NCI-H748 (cell line): ENCODE measurements at regions not wholly inside any gene's neighbourhood (a gene's known extent, or its start where the extent isn't known, plus 50 kb on each side); places are given as distances from the start of the nearest gene placed in this dataset.
"Not testable (repeated sequence)": the region's sequence is repeated elsewhere in the genome, so short reads cannot be mapped to it uniquely, and the experiment has no call there.

Experiments
- DNase-seq: peaks from one replicate; lab custom pipeline; 2025; ENCODE audit not compliant: unreplicated experiment; lab: John Stamatoyannopoulos, UW

DNA sequence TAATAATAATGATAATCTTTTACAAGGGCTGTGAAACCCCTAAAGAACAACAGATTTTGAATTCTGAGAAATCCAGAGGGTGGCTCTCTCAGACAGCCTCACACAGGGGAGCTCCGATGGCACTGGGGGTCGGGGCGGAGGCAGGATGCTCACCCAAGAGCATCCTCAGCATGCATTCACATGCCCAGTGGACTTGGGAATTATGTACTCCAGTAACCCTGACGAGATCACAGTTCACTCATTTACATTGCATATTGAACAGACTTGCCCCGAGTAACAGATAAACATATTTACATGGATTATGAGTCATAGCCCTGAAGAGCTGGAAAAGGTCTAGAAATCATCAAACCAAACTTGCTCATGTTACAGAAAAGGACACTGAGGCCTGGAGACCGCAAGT lies 482.7 kb upstream of the JARID2 start:
- DNase-seq: no peak

DNA sequence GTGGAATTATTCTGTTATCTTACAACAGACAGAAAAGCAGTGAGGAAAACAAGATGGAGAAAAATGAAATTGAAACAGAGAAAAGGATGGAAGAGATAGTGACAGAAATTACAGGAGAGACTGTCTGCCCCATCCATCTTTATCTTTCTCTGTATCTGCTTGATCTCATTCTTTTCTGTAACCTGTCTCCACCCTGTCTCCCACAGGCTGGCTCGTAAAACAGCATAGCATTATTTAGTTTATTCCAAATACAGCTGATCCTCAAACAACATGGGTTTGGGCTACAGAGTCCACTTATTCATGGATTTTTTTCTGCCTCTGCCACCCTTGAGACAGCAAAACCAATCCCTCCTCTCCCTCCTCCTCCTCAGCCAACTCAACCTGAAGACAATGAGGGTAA lies 482.3 kb upstream of the JARID2 start:
- DNase-seq: no peak

DNA sequence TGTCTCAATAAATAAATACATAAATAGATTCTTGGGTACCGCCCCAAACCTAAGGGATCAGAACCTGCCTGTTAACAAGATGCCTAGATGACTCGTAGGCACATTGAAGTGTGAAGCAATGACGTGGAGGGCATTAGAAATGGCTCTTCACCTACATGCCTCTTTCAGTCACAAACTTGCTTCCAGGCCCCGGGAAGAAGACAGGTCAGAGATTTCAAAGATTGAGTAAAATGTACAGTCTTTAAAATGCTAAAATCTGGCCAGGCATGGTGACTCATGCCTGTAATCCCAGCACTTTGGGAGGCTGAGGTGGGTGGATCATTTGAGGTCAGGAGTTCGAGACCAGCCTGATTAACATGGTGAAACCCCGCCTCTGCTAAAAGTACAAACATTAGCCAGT lies 480.8 kb upstream of the JARID2 start:
- DNase-seq: no peak

DNA sequence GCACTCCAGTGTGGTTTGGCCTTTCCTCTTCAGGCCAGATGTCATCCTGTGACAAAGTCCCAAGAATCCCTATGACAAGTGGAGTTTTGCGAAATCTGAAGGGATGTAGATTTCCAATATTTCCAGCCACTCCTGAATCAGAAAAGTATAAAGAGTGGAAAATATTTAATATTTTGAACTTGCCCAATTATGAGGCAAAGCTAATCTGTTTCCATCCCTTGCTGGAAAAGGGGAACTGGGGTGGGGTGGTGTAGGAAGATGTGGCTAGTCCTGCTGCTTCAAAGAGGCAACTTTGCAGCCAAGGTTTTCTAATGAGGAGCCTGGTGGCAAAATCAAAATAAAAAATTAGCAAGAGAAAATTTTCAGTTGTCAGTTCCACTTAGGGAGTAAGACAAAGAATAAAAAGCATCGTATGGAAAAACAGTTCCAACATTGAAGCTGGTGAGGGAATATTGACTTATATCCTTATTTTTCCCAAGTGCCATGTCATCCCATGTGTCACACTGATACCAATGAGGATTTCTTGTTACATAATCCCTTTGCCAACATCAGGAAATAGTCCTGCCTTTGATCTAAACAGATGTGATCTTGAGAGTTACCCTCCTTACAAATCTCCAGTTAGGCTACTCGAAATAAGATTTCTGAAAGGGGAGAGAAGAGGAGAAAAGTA lies 480.0 kb upstream of the JARID2 start:
- DNase-seq: no peak

- DNase-seq: no peak
Measured at GRCh38 chr6:14766391-14766994, 479.4 kb upstream of the JARID2 start.

GRCh38 chr6:14767226-14767625 lies 478.6 kb upstream of the JARID2 start:
- peak; percentile 26 for DNase-seq

- no peak for DNase-seq
Measured at GRCh38 chr6:14770040-14770439, 475.8 kb upstream of the JARID2 start.

GRCh38 chr6:14770572-14770971 lies 475.3 kb upstream of the JARID2 start:
- no peak for DNase-seq

- DNase-seq: no peak
Measured at GRCh38 chr6:14771016-14771415, 474.9 kb upstream of the JARID2 start.

DNA sequence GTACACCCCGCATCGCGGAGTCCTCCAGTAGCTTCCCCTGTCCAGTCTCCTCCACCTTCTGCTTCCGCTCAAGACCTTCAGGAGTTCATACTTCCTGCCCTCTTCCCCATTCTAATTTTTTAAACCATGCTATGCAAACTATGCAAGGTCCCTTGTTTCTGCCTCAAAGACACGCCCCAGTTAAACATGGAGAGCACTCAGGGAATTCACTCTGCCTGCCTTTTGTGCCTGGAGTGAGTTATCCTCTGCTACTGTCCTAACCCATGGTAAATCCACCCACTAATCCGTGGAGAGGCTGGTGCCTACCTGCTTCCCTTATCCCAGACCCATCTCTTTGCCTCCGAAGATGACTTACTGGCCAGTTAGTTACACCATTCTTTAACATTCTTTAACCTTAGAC lies 473.7 kb upstream of the JARID2 start:
- no peak for DNase-seq

- DNase-seq: no peak
Measured at GRCh38 chr6:14775528-14775927, 470.3 kb upstream of the JARID2 start.

- DNase-seq: no peak
Measured at GRCh38 chr6:14776307-14776706, 469.6 kb upstream of the JARID2 start.

GRCh38 chr6:14781772-14782525 lies 463.9 kb upstream of the JARID2 start:
- DNase-seq: peak; percentile 83

GRCh38 chr6:14782921-14783464 lies 462.9 kb upstream of the JARID2 start:
- not testable (repeated sequence) for DNase-seq

DNA sequence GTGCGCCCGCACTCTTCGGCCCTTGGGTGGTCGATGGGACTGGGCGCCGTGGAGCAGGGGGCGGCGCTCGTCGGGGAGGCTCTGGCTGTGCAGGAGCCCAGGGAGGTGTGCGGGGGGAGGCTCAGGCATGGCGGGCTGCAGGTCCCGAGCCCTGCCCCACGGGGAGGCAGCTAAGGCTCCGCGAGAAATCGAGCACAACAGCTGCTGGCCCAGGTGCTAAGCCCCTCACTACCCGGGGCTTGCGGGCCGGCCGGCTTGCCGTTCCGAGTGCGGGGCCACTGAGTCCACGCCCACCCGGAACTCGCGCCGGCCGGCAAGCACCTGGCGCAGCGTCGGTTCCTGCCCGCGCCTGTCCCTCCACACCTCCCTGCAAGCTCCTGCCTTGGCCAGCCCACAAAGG lies 462.3 kb upstream of the JARID2 start:
- DNase-seq: no peak

DNA sequence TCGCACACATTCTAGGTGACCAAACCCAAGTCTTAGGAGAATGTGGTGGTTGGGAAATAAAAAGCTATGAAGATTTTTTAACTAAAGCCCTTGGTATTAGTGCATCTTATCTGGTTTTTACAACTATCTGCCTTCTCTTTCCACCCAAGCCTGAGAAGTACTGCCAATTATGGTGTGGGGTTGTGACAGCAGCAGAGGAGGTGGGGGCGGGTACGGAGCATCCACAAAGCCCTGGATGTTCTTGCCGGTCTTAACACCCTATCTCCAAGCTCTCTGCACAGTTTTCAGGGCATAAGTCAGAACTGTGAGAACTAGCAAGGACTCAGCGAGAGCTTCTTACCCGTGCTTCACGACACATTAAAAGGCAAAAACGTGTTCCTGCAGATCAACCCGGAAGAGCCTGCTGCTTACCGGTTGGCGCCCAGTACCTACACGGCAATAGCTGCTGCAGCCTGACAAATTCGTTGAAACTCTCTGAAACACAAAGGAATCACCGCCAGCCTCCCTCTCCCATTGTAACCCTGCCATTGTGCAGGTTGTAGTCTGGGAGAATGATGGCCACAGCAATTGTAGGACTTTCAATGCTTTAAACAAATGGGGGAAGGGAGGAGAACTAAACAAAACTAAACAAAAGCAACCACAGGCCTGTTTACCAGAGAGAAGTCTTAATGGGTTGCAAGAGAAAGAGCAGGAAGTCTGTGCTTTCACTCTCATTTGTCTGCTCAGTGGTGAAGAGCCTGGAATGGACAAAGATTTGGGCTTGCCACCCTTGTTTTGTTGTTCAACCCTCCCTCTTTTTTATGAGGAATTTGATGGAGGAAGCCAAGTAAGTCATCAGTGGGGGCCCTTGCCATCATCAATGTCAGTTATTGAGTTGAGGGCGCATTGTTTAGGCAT lies 461.0 kb upstream of the JARID2 start:
- peak; percentile 97 for DNase-seq

DNA sequence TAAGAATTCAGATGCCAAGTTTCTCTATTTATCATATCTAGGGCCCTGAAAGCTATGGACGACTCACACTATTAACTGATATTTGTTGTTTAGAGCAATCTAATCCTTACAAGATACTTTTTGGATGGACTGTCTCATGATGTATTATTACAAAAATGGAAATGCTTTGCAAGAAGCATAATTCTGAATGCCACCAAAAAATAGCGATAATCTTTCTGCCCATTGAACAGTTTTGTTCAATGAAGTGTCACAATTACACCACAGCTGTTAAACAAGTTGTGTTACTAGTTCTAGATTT lies 460.4 kb upstream of the JARID2 start:
- DNase-seq: no peak

DNA sequence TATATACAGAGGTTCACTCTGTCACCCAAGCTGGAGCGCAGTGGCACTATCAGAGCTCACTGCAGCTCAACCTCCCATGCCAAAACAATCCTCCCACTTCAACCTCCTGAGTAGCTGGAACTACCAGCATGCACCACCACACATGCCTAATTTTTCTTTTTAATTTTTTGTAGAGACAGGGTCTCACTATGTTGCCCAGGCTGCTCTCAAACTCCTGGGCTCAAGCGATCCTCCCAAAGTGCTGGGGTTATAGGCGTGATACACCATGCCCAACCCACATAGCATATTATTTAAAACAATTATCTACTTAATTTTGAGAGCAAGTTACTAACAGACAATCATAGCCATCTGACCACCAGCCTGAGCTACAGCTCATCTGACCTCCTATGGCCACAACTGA lies 459.9 kb upstream of the JARID2 start:
- no peak for DNase-seq

GRCh38 chr6:14786455-14786854 lies 459.4 kb upstream of the JARID2 start:
- no peak for DNase-seq

DNA sequence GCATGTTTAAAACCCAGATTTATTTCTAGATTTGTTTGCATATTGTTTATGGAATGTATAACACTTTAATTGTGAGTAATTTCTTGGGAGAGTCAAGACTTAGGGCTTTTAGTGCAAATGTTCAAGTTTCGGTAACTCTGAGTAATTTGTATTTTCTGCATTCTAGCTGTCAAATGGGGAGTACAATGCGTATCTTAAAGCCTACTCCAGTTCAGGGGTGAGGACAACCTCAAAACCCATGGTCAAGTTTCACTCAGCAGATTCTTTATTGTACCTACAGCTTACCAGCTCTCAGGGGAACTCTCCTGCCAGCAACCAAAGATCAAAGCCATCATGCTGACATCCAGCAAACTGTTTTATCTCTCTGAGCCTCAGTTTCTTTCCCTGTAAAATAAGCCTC lies 458.6 kb upstream of the JARID2 start:
- DNase-seq: no peak

DNA sequence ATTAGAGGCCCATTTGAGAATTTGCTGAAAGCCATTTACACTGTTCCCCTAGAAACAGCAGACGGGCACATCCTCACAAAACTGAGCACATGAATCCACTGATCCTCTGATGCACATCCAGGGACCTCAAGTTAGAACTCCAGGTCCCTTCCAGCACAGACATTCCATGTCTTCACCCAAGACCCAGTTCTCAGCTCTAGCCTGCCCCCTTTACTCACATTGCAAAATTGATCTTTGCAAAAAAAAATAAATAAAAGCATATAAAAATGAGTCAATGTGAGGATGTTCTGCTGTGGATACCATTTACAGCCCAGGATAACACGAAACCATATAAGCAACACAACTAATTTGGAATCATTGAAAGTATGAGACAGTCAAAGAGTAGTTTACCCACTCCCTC lies 458.2 kb upstream of the JARID2 start:
- no peak for DNase-seq
